ENCODE measurements at regions not wholly inside any gene's neighbourhood (a gene's known extent, or its start where the extent isn't known, plus 50 kb on each side); places are given as distances from the start of the nearest gene placed in this dataset.

DNA sequence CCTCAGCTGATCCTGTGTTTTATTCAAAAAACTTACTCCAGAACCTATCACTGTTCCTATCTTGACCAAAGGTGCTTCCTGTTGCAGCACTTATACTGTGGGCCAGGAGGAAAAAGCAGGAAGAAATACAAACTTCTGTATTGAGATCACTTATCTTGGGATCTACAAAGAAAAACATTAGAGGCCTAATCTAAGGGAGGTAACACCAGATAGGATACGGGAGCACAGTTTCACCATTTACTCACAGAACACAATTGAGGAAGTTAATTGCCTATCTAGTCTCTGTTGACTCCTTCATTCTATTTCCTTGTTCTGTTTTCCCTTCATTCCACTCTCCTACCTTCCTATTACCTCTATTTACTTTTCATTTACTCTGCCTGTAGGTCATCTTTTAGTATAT is 287.2 kb upstream of the LINC00305 start:
- H3K9me3 ChIP-seq (ENCODE audit: control insufficient read depth, low read depth, low read length): no peaks in the 10 kb centered on the region
- no peaks in the 10 kb centered on the region for H3K4me1 ChIP-seq (ENCODE audit: control insufficient read depth, extremely low read depth, insufficient read depth, low read length)
- dilution Hi-C loops (cut with MboI; ENCODE audit: extremely low pct_ligation_motif_present, low sequenced_read_pairs): no loop called here
- no peaks in the 10 kb centered on the region for H3K36me3 ChIP-seq (ENCODE audit: control insufficient read depth in 2 of 2, extremely low read depth in 1 of 2, insufficient read depth in 2 of 2, low read length in 2 of 2)
- no peaks in the 10 kb centered on the region for H3K79me2 ChIP-seq (ENCODE audit: control insufficient read depth, insufficient read depth, low read length)
- H2AFZ ChIP-seq (ENCODE audit: control insufficient read depth, low read length): no peak overlapping the region
- H3K4me3 ChIP-seq (ENCODE audit: control insufficient read depth in 2 of 3, extremely low read depth in 1 of 3, insufficient read depth in 2 of 3, low read depth in 1 of 3, low read length in 3 of 3): no peak overlapping the region
- no peaks in the 10 kb centered on the region for H3K9me1 ChIP-seq (ENCODE audit: control insufficient read depth, extremely low read depth, insufficient read depth, low read length)
- H3K9ac ChIP-seq (ENCODE audit: control insufficient read depth, extremely low read depth, insufficient read depth, low read length): no peak overlapping the region
- TF ChIP-seq EZH2 (IDR thresholded peaks at IDR 0.05; ENCODE audit: low read length): no peak
- TF ChIP-seq, protein P1, sequence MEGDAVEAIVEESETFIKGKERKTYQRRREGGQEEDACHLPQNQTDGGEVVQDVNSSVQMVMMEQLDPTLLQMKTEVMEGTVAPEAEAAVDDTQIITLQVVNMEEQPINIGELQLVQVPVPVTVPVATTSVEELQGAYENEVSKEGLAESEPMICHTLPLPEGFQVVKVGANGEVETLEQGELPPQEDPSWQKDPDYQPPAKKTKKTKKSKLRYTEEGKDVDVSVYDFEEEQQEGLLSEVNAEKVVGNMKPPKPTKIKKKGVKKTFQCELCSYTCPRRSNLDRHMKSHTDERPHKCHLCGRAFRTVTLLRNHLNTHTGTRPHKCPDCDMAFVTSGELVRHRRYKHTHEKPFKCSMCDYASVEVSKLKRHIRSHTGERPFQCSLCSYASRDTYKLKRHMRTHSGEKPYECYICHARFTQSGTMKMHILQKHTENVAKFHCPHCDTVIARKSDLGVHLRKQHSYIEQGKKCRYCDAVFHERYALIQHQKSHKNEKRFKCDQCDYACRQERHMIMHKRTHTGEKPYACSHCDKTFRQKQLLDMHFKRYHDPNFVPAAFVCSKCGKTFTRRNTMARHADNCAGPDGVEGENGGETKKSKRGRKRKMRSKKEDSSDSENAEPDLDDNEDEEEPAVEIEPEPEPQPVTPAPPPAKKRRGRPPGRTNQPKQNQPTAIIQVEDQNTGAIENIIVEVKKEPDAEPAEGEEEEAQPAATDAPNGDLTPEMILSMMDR (optimal IDR thresholded peaks at IDR 0.05 in 1 of 3, IDR thresholded peaks at IDR 0.05 in 1 of 3, conservative IDR thresholded peaks at IDR 0.05 in 1 of 3; ENCODE audit: extremely low read depth in 1 of 3, insufficient read depth in 2 of 3, low read length in 3 of 3): no peak
- no peaks in the 10 kb centered on the region for H3K27me3 ChIP-seq (ENCODE audit: control insufficient read depth, extremely low read depth, insufficient read depth, low read length)
- DNase-seq (ENCODE audit: low read depth, low spot score) (no peak), FAIRE-seq (no peak)
- H3K27ac ChIP-seq (ENCODE audit: control insufficient read depth, insufficient read depth, low read length): no peak overlapping the region
- no peaks in the 10 kb centered on the region for H4K20me1 ChIP-seq (ENCODE audit: control insufficient read depth, extremely low read depth, insufficient read depth, low read length)
- H3K4me2 ChIP-seq (ENCODE audit: control insufficient read depth, extremely low read depth, insufficient read depth, low read depth, low read length): no peak overlapping the region

DNA sequence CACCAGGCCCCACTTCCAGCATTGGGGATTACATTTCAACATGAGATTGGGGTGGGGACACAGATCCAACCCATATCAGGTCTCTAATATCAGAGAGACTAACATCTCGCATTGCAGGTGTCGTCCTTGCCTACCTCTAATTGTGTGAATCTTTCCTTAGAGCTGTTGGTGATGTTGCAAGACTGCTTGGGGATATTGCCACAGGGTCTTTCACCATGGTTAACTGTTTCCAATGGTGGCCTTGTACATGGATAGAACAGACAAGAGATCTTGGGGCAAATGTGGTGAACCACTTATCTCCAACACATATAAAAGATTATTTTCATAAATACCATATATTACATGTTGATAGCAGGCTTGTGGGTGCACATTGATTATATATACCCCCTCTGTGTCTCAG is 270.3 kb upstream of the LINC00305 start:
- FAIRE-seq (no peak), DNase-seq (ENCODE audit: low read depth, low spot score) (no peak)
- Histone ChIP-seq H3K9ac (ENCODE audit: control insufficient read depth, extremely low read depth, insufficient read depth, low read length) (no peak overlapping the region), H4K20me1 (ENCODE audit: control insufficient read depth, extremely low read depth, insufficient read depth, low read length) (no peaks in the 10 kb centered on the region), H3K9me3 (ENCODE audit: control insufficient read depth, low read depth, low read length) (no peaks in the 10 kb centered on the region), H3K4me3 (ENCODE audit: control insufficient read depth in 2 of 3, extremely low read depth in 1 of 3, insufficient read depth in 2 of 3, low read depth in 1 of 3, low read length in 3 of 3) (no peak overlapping the region), H3K9me1 (ENCODE audit: control insufficient read depth, extremely low read depth, insufficient read depth, low read length) (no peaks in the 10 kb centered on the region), H3K27me3 (ENCODE audit: control insufficient read depth, extremely low read depth, insufficient read depth, low read length) (no peaks in the 10 kb centered on the region), H3K4me2 (ENCODE audit: control insufficient read depth, extremely low read depth, insufficient read depth, low read depth, low read length) (no peak overlapping the region), H2AFZ (ENCODE audit: control insufficient read depth, low read length) (no peak overlapping the region), H3K36me3 (ENCODE audit: control insufficient read depth in 2 of 2, extremely low read depth in 1 of 2, insufficient read depth in 2 of 2, low read length in 2 of 2) (no peaks in the 10 kb centered on the region), H3K27ac (ENCODE audit: control insufficient read depth, insufficient read depth, low read length) (no peak overlapping the region), H3K79me2 (ENCODE audit: control insufficient read depth, insufficient read depth, low read length) (no peaks in the 10 kb centered on the region), H3K4me1 (ENCODE audit: control insufficient read depth, extremely low read depth, insufficient read depth, low read length) (no peaks in the 10 kb centered on the region)
- dilution Hi-C loops (cut with MboI; ENCODE audit: extremely low pct_ligation_motif_present, low sequenced_read_pairs): no loop called here
- TF ChIP-seq, protein P1 (optimal IDR thresholded peaks at IDR 0.05 in 1 of 3, IDR thresholded peaks at IDR 0.05 in 1 of 3, conservative IDR thresholded peaks at IDR 0.05 in 1 of 3; ENCODE audit: extremely low read depth in 1 of 3, insufficient read depth in 2 of 3, low read length in 3 of 3): no peak
- TF ChIP-seq EZH2 (IDR thresholded peaks at IDR 0.05; ENCODE audit: low read length): no peak

Data from keratinocyte (primary cell).